ENCODE measurements at regions not wholly inside any gene's neighbourhood (a gene's known extent, or its start where the extent isn't known, plus 50 kb on each side); places are given as distances from the start of the nearest gene placed in this dataset.

- no peak for TF ChIP-seq POLR2AphosphoS5 (IDR thresholded peaks at IDR 0.05)
- TF ChIP-seq, protein P1, sequence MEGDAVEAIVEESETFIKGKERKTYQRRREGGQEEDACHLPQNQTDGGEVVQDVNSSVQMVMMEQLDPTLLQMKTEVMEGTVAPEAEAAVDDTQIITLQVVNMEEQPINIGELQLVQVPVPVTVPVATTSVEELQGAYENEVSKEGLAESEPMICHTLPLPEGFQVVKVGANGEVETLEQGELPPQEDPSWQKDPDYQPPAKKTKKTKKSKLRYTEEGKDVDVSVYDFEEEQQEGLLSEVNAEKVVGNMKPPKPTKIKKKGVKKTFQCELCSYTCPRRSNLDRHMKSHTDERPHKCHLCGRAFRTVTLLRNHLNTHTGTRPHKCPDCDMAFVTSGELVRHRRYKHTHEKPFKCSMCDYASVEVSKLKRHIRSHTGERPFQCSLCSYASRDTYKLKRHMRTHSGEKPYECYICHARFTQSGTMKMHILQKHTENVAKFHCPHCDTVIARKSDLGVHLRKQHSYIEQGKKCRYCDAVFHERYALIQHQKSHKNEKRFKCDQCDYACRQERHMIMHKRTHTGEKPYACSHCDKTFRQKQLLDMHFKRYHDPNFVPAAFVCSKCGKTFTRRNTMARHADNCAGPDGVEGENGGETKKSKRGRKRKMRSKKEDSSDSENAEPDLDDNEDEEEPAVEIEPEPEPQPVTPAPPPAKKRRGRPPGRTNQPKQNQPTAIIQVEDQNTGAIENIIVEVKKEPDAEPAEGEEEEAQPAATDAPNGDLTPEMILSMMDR (IDR thresholded peaks at IDR 0.05) = no peak
- TF ChIP-seq POLR2A (IDR thresholded peaks at IDR 0.05) = no peak
Measured at GRCh38 chr5:25990771-25991170, 1047.6 kb downstream of the CDH9 start.

Measured in suprapubic skin (tissue), 4 donors.